Kidney (tissue), 13 donors: ENCODE measurements at regions not wholly inside any gene's neighbourhood (a gene's known extent, or its start where the extent isn't known, plus 50 kb on each side); places are given as distances from the start of the nearest gene placed in this dataset.
A peak's percentile ranks its signal among the peaks of the same experiment; 100 is the strongest.

ENCODE experiments used
- DNase-seq, 5 donors: peaks; one replicate each; pipeline ENCODE4 v3.0.0-alpha.2; 2013 to 2020
- FAIRE-seq: peaks from 2 replicates; lab custom pipeline; 2012; peaks lifted over from hg19 to GRCh38; lab: Jason Lieb, UNC
- H3K27ac ChIP-seq, 2 donors: one replicate each; pipeline ENCODE4 v1.7.0; 2013; ENCODE audit warnings: low read depth in 2 of 2, low read length in 2 of 2, inconsistent platforms in 1 of 2
- H3K27me3 ChIP-seq: one replicate; pipeline ENCODE4 v1.7.1; 2013; ENCODE audit warnings: low read length, inconsistent platforms; ENCODE audit not compliant: control insufficient read depth, insufficient read depth
- H3K36me3 ChIP-seq, 3 donors: one replicate each; pipeline versions ENCODE4 v1.7.0 to v1.7.1; 2013; ENCODE audit warnings: low read length in 3 of 3, control low read depth in 1 of 3, inconsistent platforms in 1 of 3; ENCODE audit not compliant: insufficient read depth in 3 of 3, control insufficient read depth in 2 of 3
- H3K4me1 ChIP-seq, 3 donors: one replicate each; pipeline versions ENCODE4 v1.7.0 to v1.7.1; 2013; ENCODE audit warnings: low read length in 3 of 3, inconsistent platforms in 1 of 3, low read depth in 1 of 3; ENCODE audit not compliant: control insufficient read depth in 2 of 3, insufficient read depth in 2 of 3
- H3K4me3 ChIP-seq, 3 donors: one replicate each; pipeline versions ENCODE4 v1.7.0 to v1.8.1; 2013; ENCODE audit warnings: low read length in 3 of 3, control low read depth in 1 of 3, inconsistent platforms in 1 of 3
- H3K9ac ChIP-seq, 3 donors: one replicate each; pipeline versions ENCODE4 v1.7.0 to v1.7.1; 2013; ENCODE audit warnings: low read length in 3 of 3, control low read depth in 1 of 3, inconsistent platforms in 1 of 3
- H3K9me3 ChIP-seq, 3 donors: one replicate each; pipeline versions ENCODE4 v1.7.0 to v1.7.1; 2013; ENCODE audit warnings: low read length in 3 of 3, control low read depth in 1 of 3, inconsistent platforms in 1 of 3; ENCODE audit not compliant: control insufficient read depth in 2 of 3, insufficient read depth in 1 of 3
- intact Hi-C: fragments of 100-400 bp; cut with DNase I; formaldehyde crosslinking; loops from one replicate; pipeline ENCODE4 v1.11.1; 2022
- TF ChIP-seq, protein P1 (sequence below): IDR thresholded peaks from 3 replicates; pipeline ENCODE4 v1.5.1; 2012; ENCODE audit warnings: mild to moderate bottlenecking, moderate library complexity, borderline replicate concordance; ENCODE audit not compliant: insufficient read depth; ENCODE audit errors: extremely low read depth
- donor health status: control.
- donor health status: control.
- donor health status: control.
- donor health status: control.
- donor health status: control.
- donor health status: DM: yes; HTN: yes; CAD: no.
- donor health status: Normal renal cell carcinoma (clear cell type).

GRCh38 chr13:38283346-38283745, 66.3 kb upstream of the UFM1 start:
- DNase-seq (no peak), FAIRE-seq (no peak)
- intact Hi-C loops, result no loop called here
- Histone ChIP-seq H3K36me3 (no peaks in the 10 kb centered on the region), H3K9me3 (no peaks in the 10 kb centered on the region), H3K27me3 (no peaks in the 10 kb centered on the region), H3K9ac (no peak overlapping the region), H3K4me3 (no peak overlapping the region), H3K4me1 (no peaks in the 10 kb centered on the region), H3K27ac (no peak overlapping the region)
- TF ChIP-seq, protein P1, sequence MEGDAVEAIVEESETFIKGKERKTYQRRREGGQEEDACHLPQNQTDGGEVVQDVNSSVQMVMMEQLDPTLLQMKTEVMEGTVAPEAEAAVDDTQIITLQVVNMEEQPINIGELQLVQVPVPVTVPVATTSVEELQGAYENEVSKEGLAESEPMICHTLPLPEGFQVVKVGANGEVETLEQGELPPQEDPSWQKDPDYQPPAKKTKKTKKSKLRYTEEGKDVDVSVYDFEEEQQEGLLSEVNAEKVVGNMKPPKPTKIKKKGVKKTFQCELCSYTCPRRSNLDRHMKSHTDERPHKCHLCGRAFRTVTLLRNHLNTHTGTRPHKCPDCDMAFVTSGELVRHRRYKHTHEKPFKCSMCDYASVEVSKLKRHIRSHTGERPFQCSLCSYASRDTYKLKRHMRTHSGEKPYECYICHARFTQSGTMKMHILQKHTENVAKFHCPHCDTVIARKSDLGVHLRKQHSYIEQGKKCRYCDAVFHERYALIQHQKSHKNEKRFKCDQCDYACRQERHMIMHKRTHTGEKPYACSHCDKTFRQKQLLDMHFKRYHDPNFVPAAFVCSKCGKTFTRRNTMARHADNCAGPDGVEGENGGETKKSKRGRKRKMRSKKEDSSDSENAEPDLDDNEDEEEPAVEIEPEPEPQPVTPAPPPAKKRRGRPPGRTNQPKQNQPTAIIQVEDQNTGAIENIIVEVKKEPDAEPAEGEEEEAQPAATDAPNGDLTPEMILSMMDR, result no peak

DNA sequence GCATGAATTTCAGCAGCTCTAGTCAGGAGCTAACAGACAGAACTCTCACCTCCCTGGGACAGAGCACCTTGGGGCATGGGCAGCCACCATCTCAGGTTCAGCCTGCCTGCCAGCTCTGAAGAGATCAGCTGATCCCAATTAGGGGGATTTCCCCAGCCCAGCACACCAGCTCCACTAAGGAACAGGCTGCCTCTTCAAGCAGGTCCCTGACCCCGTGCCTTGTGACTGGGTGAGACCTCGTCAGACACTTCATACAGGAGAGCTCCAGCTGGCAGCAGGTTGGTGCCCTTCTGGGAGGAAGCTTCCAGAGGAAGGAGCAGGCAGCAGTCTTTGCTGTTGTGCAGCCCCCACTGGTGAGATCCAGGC, 84.5 kb upstream of the UFM1 start:
- Histone ChIP-seq H3K27me3 (no peaks in the 10 kb centered on the region), H3K4me3 (no peak overlapping the region), H3K36me3 (no peaks in the 10 kb centered on the region), H3K4me1 (peaks cover 0 to 3% (median 0%) of the 10 kb centered on the region in 3 donors), H3K9me3 (no peaks in the 10 kb centered on the region), H3K27ac (no peak overlapping the region), H3K9ac (no peak overlapping the region)
- DNase-seq (no peak), FAIRE-seq (no peak)
- TF ChIP-seq, protein P1, result no peak
- intact Hi-C loops, result no loop called here

- H3K4me1 ChIP-seq, result peaks cover 0 to 3% (median 0%) of the 10 kb centered on the region in 3 donors
Measured at GRCh38 chr13:38264363-38265131, 85.1 kb upstream of the UFM1 start.

More at GRCh38 chr13:38264363-38265131, 85.1 kb upstream of the UFM1 start:
- TF ChIP-seq, protein P1, result no peak
- Histone ChIP-seq H3K27ac (no peak overlapping the region), H3K27me3 (no peaks in the 10 kb centered on the region), H3K9me3 (no peaks in the 10 kb centered on the region), H3K9ac (no peak overlapping the region), H3K36me3 (no peaks in the 10 kb centered on the region), H3K4me3 (no peak overlapping the region)
- FAIRE-seq (no peak), DNase-seq (peak in 2 of 5 donors; percentile 2 to 12)
- intact Hi-C loops, result no loop called here
